ENCODE measurements at regions not wholly inside any gene's neighbourhood (a gene's known extent, or its start where the extent isn't known, plus 50 kb on each side); places are given as distances from the start of the nearest gene placed in this dataset.

DNA sequence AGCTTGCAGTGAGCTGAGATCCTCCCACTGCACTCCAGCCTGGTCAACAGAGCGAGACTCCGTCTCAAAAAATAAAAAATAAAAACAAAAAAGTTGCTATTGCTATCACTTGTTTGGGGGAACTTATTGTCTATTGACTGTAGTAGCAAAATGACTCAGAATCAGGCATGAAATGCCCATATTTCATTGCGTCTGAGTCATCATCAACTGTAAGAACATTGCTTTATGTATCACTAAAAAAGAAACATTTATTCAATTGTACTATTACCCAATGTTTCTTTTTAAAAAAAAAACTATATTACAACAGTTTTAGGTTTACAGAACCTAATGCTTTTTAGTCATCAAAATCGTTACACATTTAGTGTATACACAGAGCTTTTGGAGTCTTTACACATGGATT lies 91.0 kb upstream of the FMN2 start:
- DNase-seq = no peak

DNA sequence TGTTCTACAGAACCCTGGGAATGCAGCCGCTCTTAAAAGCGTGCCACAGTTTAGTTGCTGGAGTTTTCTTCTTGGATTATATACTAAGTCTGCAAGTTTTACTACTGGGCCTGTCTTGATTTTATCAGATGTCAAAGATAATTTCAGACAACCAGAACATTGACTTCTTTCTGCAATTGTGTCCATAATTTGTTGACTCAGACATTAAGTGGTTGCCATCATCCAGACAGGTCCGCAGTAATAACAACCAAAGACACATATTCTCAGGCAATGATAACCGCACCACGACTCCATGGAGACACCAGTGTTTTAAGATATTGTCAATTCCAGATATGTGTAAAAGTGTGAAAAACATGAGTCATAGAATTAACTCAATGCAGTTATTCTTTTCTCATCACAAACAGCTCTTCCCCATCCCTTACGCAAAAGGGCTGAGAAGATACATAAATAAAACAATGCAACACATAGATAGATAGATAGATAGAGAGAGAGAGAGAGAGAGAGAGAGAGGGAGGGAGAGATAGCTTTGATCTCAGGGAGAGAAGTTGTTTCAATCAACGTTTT lies 90.4 kb upstream of the FMN2 start:
- no peak for DNase-seq

DNA sequence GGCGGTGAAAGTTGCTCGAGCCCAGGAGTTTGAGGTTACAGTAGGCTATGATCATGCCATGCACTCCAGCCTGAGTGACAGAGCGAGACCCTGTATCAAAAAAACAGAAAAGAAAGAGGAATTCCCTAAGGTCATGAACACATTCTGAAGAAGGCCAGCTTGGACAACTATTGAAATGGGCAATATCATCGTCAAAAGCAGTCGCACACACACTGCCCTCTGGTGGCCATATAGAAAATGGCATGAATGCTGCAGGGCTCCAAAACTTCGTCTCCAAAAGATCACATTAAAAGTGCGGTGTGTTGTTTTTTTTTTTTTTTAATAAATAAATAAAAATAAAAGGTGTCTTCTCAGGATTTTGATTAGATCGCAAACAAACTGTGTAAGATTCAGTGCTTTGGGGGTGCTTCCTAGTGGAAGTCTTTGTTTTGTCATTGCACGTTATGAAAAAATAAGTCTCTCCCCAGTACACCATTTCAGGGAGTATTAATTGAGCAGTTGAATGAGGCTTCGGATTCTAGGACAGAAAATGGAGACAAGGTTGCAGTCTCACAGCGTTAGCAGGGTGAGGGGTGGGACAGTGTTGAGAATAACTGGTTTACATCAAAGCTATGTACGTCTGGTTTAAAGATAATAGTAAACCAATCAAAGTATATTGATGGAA lies 87.5 kb upstream of the FMN2 start:
- no peak for DNase-seq

DNA sequence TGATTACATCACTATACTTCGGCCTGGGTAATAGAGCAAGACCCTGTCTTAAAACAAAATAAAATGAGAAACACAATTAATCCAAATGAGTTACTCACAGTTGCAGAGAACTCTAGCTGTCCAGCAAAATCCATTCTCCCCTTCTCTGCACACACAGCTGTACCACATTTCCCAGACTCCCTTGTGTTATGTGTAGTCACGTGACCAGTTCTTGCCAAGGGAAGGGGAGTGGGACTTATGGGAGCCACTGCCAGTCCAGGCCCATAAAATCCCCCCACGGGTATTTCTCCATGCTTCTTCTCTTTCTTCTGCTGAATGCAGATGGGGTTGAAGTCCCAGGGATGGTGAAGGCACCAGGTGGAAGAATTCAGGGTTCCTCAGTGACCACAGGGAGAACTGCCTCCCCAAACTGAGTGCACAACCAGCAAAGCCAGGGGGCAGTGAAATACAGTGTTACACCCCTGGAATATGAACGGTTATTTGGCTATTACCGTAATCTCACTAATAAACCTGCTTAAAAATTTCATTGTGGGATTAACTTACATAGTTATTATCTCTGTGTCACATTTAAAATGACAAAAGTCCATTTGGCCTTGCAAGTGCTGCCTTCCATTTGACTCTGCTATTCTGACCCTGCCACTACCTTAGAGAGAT lies 85.6 kb upstream of the FMN2 start:
- DNase-seq = no peak

DNA sequence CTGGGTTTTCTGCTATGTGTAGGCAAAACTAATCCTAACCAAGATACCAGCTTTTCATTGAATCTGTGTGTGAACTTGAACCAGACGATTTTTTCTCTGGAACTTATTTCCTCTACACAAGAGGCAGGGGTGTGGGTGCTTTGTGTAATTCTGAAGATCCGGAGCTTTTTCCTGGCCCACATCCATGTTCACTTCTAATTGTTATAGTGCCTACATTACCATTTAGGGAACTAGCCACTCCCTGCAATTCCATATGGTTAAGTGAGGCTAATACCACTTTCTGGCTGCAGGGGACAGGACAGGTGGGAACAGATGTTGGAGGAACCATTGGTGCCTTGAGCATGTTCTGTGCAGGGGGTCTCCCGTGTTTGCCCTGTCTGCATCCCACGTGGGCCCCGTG lies 83.4 kb upstream of the FMN2 start:
- DNase-seq = no peak

DNA sequence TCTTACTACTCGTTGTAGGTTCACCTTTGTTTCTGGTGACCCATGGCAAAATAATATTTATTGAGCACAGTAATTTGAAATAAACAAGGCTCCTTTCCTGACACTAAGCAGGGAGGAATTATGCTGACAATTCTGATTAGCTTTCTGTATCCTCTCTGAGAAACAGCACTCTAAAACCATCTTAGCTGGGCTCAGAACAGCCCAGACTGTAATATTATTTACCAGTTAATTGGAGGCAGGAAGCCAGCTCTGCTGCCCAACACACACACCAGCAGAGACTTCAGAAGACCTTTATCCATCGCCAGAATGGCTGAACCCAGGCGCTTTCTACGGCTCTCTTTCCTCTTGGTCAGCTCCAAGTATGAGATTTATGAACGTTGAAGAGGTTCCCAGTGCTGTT lies 77.6 kb upstream of the FMN2 start:
- no peak for DNase-seq

DNA sequence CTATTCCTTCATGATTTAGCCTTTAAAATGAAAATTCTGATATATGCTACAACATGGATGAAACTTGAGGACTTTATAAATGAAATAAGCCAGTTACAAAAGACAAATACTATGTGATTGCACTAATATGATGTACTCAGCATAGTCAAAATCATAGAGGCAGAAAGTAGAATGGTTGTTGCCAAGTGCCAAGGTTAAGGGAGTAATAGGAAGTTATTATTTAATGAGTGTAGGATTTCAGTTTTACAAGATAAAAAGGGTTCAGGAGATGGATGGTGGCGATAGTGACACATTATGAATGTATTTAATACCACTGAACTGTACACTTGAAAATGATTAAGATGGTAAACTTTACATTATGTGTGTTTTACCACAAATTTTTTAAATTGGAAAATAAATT lies 73.1 kb upstream of the FMN2 start:
- DNase-seq = no peak

DNA sequence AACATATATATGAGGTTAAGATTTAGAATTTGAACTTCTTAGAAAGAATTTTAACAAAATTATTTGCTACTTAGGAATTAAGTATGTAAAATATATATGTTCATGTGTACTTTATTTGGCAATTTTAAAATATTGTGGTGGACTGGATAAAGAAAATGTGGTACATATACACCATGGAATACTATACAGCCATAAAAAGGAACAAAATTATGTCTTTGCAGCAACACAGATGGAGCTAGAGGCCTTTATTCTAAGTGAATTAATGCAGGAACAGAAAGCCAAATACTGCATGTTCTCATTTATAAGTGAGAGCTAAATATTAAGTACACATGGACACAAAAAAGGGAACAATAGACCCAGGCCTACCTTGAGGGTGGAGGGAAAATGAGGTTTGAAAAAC lies 72.2 kb upstream of the FMN2 start:
- DNase-seq = no peak

DNA sequence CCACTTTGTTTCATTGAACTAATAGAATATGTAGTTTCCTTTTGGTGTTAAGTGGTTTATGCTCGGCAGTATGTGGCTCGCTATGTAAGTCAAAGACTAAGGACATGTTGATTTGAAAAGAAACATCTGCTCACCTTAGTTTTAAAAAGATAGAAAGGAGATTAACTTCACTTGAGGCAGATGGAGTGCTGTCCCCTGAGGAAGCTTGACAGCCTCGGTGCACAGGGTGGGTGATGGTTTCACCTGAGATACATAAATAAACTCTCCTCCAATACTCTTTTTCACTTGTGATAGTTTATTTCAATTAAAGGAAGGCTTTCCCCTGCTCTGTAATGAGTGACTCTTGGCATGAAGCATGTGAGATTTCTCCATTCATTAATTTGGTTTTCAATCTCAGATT lies 70.8 kb upstream of the FMN2 start:
- no peak for DNase-seq

DNA sequence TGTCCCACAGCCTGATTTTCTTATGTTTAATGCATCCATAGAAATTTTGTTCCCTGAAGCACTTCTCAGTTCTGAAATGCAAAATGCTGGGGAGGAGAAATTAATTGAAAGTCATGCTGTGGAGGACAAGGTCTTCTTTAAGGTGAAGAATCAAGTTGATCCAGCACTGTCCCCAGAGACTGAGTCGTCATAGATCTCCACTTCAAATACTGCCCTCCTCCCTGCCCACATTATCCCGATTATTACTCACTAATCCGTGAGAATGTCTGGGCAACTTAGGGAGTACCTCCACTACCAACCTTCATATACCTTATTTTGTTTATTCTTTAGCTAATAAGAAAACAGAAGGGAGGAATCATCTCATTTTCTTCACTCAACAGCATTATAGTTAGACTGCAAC lies 70.0 kb upstream of the FMN2 start:
- DNase-seq = no peak

DNA sequence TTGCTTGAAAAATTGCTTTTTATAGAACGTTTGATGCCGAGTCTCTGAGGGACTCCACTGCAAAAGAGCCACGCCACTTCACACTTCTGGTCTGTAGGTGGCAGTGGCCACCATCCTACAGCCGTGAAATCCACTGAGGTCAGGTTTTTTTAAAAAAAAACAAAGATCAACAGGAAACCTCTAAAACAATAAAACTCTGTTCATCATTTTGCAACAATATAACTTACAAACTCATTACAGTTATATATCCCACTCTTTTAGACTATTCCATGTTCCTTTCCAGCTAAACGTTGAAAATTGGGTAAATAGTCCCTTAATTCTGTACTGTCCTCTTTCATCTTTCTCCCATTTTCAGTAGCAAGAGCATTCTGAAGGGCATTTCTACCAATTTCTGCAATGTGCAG lies 64.6 kb upstream of the FMN2 start:
- no peak for DNase-seq

DNA sequence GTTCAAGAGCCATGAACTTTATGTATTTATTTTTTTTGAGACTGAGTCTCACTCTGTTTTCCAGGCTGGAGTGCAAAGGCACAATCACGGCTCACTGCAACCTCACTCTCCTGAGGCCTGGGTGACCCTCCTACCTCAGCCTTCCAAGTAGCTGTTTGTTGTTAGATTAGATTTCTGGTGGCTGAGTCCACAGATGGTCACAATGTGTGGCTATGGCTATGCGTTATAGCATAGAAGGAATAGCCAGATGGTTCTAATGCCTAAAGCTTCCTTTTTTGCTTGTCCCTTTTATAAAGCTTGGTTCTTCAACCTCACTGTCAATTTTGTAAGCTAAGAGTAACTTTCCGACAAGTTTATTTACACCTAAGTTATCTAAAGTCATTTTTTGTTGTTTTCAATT lies 62.3 kb upstream of the FMN2 start:
- no peak for DNase-seq

DNA sequence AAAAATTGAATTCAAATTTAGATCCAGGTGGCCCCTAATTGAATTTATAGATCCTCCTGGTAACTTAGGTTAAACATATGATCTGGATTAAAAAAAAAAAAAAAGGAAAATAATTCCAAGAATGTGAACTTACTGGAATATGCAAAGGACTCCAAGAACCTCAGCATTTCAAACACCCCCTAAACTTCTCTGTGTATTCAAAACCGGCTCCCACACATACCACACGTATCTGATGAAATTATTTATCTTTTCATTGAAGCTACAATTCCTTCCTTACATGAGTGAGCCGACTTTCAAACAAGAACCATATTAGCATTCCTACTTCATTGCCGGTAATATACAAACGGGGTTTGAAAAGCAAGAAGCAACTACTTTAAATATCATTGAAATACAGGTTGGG lies 61.4 kb upstream of the FMN2 start:
- DNase-seq = no peak

DNA sequence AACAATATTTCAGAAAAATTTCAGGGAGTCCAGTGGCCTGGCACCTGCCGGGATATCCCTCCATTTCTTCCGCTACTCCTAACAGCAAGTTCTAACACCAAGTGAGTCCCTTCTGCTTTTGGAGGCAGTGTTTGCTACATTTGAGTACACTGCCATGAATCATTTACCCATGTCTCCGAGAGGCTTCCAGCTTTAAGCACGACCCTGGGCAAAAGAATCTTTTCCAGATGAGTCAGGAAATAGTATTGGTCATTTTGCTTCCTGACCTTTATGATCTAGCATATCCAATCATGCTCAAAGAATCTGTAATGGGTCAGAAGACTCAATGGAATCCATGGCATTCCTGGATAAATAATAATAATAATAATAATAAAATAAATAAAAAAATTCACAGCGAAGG lies 60.7 kb upstream of the FMN2 start:
- DNase-seq = no peak

DNA sequence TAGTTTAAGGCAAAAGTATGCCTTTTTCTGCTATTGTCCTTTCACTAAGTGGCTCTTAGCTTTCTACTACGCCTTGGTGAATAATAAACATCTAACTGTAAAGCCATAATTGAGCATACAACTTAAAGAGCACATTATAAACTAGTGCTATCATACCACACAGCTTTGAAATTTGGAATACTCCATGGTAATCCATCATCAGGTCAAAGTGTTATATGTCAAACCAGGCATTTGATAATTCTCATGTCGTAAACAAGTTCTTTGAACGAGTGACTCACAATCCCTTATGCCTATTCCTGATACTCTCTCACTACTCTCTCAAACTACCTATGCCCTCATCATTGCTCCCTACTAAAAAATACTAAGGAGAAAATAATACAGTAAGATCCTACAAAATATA lies 60.3 kb upstream of the FMN2 start:
- DNase-seq = no peak

DNA sequence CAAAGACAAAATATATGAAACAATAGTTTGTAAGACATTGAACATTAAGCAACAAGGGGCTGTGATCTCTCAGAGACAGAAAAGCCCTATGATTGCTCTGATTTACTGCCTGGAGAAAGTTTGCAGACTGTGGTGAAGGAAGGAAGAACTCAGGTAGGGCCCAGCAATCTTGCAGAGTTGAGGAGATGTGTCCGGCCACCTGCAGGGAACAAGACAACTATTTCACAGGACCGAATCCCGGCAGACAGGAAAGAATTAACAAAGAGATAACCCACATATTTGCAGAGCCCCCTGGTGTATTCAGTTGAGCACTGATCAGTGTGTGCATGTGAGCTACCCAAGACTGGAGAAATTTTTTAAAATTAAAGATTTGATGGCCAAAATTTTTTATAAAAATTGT lies 58.3 kb upstream of the FMN2 start:
- DNase-seq = no peak

DNA sequence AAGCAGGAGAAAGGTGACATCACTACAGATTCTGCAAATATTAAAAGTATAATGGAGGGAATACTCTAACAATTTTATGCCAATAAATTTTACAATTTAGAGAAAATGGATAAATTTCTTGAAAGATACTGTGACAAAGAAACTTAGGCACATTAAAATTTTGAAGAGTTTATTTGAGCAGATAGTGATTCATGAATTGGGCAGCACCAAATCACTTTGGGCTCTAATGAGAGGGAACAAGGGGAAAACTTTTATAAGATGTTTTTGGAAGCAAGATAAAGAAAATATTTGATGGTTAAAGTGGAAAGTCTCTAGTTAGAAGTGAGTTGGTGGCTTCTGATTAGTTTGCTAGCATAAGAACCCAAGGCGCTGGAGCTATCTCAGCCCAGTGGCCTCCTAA lies 55.2 kb upstream of the FMN2 start:
- DNase-seq = no peak

Data from activated CD8-positive, alpha-beta memory T cell treated with anti-CD3 and anti-CD28 coated beads, Interleukin-2, amount 50 U/mL, for 4 hours (primary cell).